ENCODE measurements at regions not wholly inside any gene's neighbourhood (a gene's known extent, or its start where the extent isn't known, plus 50 kb on each side); places are given as distances from the start of the nearest gene placed in this dataset.

DNA sequence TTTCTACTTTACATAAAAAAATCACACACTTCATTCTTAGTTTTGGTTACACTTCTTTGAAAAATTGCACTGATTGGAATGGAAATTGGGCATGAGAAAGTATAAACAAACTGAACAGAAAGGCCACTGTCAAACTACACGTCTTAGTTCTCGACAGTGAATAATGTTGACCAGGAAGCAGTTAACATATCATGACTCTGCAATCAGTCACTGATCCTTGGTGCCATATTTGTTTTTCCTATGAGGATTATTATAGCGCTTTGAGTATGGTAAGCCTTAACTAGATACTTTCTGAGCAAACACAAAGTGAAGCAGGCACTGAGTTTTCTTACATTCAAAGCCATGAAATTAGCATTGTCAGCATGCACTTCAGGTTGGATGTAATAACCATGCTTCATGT lies 495.1 kb upstream of the ANKRD30A start:
- no peak for DNase-seq (ENCODE audit: low spot score in 2 of 2)
- intact Hi-C loops (cut with DNase I; ENCODE audit: low total_unique reads): no loop called here
- 84 to 86% methylated on average over 3 of the region's 3 CpGs for WGBS, 2 donors
- no peak overlapping the region for H3K4me3 ChIP-seq (ENCODE audit: low read depth, poor library complexity, severe bottlenecking)
- TF ChIP-seq POLR2A (IDR thresholded peaks at IDR 0.05): no peak
- TF ChIP-seq, protein P1, sequence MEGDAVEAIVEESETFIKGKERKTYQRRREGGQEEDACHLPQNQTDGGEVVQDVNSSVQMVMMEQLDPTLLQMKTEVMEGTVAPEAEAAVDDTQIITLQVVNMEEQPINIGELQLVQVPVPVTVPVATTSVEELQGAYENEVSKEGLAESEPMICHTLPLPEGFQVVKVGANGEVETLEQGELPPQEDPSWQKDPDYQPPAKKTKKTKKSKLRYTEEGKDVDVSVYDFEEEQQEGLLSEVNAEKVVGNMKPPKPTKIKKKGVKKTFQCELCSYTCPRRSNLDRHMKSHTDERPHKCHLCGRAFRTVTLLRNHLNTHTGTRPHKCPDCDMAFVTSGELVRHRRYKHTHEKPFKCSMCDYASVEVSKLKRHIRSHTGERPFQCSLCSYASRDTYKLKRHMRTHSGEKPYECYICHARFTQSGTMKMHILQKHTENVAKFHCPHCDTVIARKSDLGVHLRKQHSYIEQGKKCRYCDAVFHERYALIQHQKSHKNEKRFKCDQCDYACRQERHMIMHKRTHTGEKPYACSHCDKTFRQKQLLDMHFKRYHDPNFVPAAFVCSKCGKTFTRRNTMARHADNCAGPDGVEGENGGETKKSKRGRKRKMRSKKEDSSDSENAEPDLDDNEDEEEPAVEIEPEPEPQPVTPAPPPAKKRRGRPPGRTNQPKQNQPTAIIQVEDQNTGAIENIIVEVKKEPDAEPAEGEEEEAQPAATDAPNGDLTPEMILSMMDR (IDR thresholded peaks at IDR 0.05): no peak

DNA sequence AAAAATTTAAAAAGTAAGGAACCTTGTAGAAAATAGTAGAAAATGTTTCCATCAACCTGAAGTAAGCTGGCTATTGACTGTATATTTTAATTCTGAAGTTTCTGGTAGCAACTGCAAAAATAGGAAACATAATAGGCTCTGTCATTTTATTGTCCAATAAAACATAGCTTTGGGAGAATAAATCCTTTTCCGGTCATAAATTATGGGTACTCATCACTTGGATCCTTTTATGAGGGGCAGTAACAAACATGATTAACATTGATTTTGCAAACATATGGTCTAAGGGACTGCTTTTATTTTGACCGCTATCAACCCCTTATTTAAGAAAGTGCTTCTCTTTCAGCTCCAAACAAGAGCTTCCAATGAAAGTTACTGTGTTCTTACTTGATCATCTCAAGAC lies 495.9 kb upstream of the ANKRD30A start:
- DNase-seq (ENCODE audit: low spot score in 2 of 2): no peak
- TF ChIP-seq, protein P1 (IDR thresholded peaks at IDR 0.05): no peak
- TF ChIP-seq POLR2A (IDR thresholded peaks at IDR 0.05): no peak
- intact Hi-C loops (cut with DNase I; ENCODE audit: low total_unique reads): no loop called here
- no peak overlapping the region for H3K4me3 ChIP-seq (ENCODE audit: low read depth, poor library complexity, severe bottlenecking)
- 42 to 78% methylated on average over 2 of the region's 2 CpGs for WGBS, 2 donors

DNA sequence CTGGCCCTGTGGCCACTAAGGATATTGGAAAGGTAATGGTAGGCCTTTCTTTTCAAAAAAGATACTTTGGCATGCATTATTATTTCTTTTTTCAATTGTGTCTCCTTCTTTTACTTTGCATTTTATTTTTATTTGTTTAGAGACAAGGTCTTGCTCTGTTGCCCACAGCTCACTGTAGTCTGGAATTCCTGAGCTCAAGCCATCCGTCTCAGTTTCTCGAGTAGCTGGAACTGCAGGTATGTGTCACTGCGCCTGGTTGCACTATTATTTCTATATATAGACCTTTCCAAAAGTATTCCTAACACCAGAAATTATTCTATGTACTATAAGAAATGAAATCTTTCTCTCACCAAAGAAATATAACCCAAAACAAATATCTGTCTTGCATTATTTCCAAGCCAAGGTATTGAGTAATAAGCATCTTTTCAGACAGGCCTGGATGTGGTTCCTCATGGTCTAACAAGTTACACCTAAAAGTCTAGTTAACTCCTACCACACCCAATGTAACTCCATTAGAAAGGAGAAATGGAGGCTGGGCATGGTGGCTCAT lies 500.8 kb upstream of the ANKRD30A start:
- H3K4me3 ChIP-seq (ENCODE audit: low read depth, poor library complexity, severe bottlenecking): no peak overlapping the region
- WGBS, 2 donors: 80 to 92% methylated on average over 3 of the region's 3 CpGs
- TF ChIP-seq, protein P1 (IDR thresholded peaks at IDR 0.05): no peak
- no peak for TF ChIP-seq POLR2A (IDR thresholded peaks at IDR 0.05)
- no peak for DNase-seq (ENCODE audit: low spot score in 2 of 2)
- intact Hi-C loops (cut with DNase I; ENCODE audit: low total_unique reads): no loop called here

DNA sequence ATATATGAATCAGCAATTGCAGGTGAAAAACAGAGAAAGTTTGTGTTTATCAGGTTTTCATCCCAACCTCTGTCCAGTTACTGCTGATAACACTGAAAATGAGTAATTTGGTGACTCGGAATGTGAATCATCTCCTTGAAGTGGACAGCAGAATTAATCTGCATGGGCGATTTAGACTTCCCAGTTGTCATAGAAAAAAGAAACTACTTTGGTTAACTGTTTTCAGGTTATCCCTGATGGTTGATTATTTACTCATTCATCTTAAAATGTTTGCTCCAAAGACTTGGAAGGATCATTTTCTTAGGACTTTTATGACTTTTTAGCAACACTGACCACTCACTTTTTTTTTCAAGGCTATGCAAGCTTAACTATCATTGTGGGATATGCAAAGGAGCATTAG lies 504.1 kb upstream of the ANKRD30A start:
- no peak for TF ChIP-seq POLR2A (IDR thresholded peaks at IDR 0.05)
- TF ChIP-seq, protein P1 (IDR thresholded peaks at IDR 0.05): no peak
- intact Hi-C loops (cut with DNase I; ENCODE audit: low total_unique reads): no loop called here
- 82 to 88% methylated on average over 2 of the region's 2 CpGs for WGBS, 2 donors
- H3K4me3 ChIP-seq (ENCODE audit: low read depth, poor library complexity, severe bottlenecking): no peak overlapping the region
- DNase-seq (ENCODE audit: low spot score in 2 of 2): no peak

DNA sequence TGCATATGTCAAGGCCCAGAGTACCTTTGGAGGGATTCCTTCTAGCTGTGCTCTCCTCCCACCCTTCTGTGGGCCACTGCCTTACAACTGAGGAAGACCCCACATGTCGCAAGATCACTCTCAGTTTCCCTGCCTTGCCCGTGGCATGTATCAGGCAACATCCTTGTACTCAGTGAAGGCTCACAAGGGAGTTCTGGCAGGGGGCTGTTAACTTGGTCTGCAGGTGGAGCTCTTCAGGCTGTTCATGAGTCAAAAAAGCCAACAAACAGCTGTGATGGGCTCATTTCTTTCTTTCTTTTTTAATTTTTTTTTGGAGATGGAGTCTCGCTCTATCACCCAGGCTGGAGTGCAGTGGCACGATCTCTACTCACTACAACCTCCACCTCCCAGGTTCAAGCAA lies 513.0 kb upstream of the ANKRD30A start:
- no peak for DNase-seq (ENCODE audit: low spot score in 2 of 2)
- TF ChIP-seq POLR2A (IDR thresholded peaks at IDR 0.05): no peak
- TF ChIP-seq, protein P1 (IDR thresholded peaks at IDR 0.05): no peak
- intact Hi-C loops (cut with DNase I; ENCODE audit: low total_unique reads): no loop called here
- no peak overlapping the region for H3K4me3 ChIP-seq (ENCODE audit: low read depth, poor library complexity, severe bottlenecking)
- 91 to 100% methylated on average over 4 of the region's 4 CpGs for WGBS, 2 donors

DNA sequence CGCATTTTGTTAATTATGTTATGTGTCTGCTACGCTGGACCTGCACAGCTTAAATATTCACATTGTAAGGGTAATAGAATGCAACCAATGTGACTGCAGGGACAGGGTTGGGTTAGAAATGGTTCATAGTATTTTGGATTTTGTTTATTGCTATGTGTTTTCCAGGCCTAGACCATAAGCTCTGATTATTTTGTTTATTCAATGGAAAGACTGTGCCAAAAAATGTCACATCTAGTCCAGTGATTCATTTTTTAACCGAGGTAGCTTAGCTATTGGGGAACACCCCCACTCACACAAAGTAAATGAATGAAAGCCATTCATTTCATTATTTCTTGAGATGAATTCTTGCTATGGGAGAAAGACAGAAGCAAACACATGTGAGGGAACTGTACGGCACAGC lies 516.5 kb upstream of the ANKRD30A start:
- 85 to 88% methylated on average over 4 of the region's 4 CpGs for WGBS, 2 donors
- intact Hi-C loops (cut with DNase I; ENCODE audit: low total_unique reads): no loop called here
- H3K4me3 ChIP-seq (ENCODE audit: low read depth, poor library complexity, severe bottlenecking): no peak overlapping the region
- no peak for TF ChIP-seq POLR2A (IDR thresholded peaks at IDR 0.05)
- no peak for DNase-seq (ENCODE audit: low spot score in 2 of 2)

Measured in lower leg skin (tissue), 4 donors.